ENCODE measurements at regions not wholly inside any gene's neighbourhood (a gene's known extent, or its start where the extent isn't known, plus 50 kb on each side); places are given as distances from the start of the nearest gene placed in this dataset.

DNA sequence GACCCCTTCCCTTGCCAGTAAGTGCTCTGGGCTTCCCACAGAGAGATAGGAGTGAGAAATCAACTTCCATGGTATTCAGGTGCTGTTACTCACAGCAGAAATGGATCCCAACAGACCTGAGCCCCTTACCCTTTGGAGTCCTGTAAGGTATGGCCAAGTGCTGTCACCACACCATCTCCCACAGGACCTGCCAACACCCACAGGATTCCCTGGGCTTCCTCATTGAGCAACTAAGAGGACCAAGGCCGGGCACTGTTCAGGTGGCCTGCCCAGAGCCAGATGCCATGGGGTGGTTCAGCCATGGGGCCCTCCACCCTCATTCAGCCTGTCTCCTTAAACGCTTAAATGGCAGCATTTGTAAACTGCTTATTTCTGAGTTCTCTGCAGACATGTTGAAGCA is 166.2 kb downstream of the TRIM43 start:
- TF ChIP-seq TCF7L2 (IDR thresholded peaks at IDR 0.05; ENCODE audit: low read depth, low read length) (no peak), CTCF (IDR thresholded peaks at IDR 0.05) (no peak)

All from Panc1 (cell line).